WTC11 (cell line): ENCODE measurements at regions not wholly inside any gene's neighbourhood (a gene's known extent, or its start where the extent isn't known, plus 50 kb on each side); places are given as distances from the start of the nearest gene placed in this dataset.
"Not testable (repeated sequence)": the region's sequence is repeated elsewhere in the genome, so short reads cannot be mapped to it uniquely, and the experiment has no call there.

Source experiments
- ATAC-seq: fragments of 200-7000 bp; cut with Tn5 transposase; 2 replicates; pipeline ENCODE4 v1.10.0; 2021; ENCODE audit warnings: mild to moderate bottlenecking, moderate library complexity
- CTCF ChIA-PET: fragments of 300-600 bp; sonication (Branson Sonifier 250); formaldehyde crosslinking; loops from one replicate; lab custom pipeline; 2021; ENCODE audit warnings: antibody characterized with exemption; lab: Charles Lee
- POLR2A ChIA-PET: fragments of 350-600 bp; sonication (Branson Sonifier 250); formaldehyde crosslinking; loops from one replicate; lab custom pipeline; 2021; ENCODE audit warnings: antibody characterized with exemption; lab: Charles Lee
- DNase-seq: peaks from one replicate; pipeline ENCODE4 v3.0.0; 2021; ENCODE audit warnings: low spot score
- H3K27ac Mint-ChIP-seq: 2 replicates; pipeline ENCODE4 v1.8.0; 2021; ENCODE audit warnings: mixed read lengths
- H3K27me3 Mint-ChIP-seq: 2 replicates; pipeline ENCODE4 v1.8.0; 2021; ENCODE audit warnings: low read depth, mild to moderate bottlenecking, moderate library complexity, mixed read lengths
- H3K36me3 Mint-ChIP-seq: 2 replicates; pipeline ENCODE4 v1.8.0; 2021; ENCODE audit warnings: mixed read lengths
- H3K4me1 Mint-ChIP-seq: 2 replicates; pipeline ENCODE4 v1.8.0; 2022; ENCODE audit warnings: mixed read lengths
- H3K4me3 Mint-ChIP-seq: 2 replicates; pipeline ENCODE4 v1.8.0; 2021; ENCODE audit warnings: mild to moderate bottlenecking, moderate library complexity, mixed read lengths
- H3K9me3 Mint-ChIP-seq: 2 replicates; pipeline ENCODE4 v1.8.0; 2021; ENCODE audit warnings: mixed read lengths
- ATF1 ChIP-seq: sonication (generic); formaldehyde crosslinking; IDR thresholded peaks from 2 replicates; pipeline ENCODE4 v1.8.1; 2023; ENCODE audit warnings: mild to moderate bottlenecking, moderate library complexity, missing genetic modification reagents
- CREB1 ChIP-seq: sonication (generic); formaldehyde crosslinking; IDR thresholded peaks from 2 replicates; pipeline ENCODE4 v1.8.0; 2023; ENCODE audit warnings: mild to moderate bottlenecking, missing genetic modification reagents
- GRHL2 ChIP-seq: fragments of 250-450 bp; sonication (Bioruptor Pico); IDR thresholded peaks from 2 replicates; pipeline ENCODE4 v1.8.0; 2022; ENCODE audit warnings: mild to moderate bottlenecking, moderate library complexity; ENCODE audit not compliant: insufficient replicate concordance, severe bottlenecking
- NFATC4 ChIP-seq: fragments of 250-450 bp; sonication (Bioruptor Pico); IDR thresholded peaks from 2 replicates; pipeline ENCODE4 v1.9.0; 2021; ENCODE audit warnings: mild to moderate bottlenecking
- OVOL2 ChIP-seq: fragments of 250-450 bp; sonication (Bioruptor Pico); IDR thresholded peaks from 2 replicates; pipeline ENCODE4 v1.9.0; 2021; ENCODE audit warnings: mild to moderate bottlenecking, borderline replicate concordance
- PRRX2 ChIP-seq: fragments of 250-450 bp; sonication (Bioruptor Pico); IDR thresholded peaks from 2 replicates; pipeline ENCODE4 v1.8.0; 2021; ENCODE audit warnings: mild to moderate bottlenecking
- RORB ChIP-seq: fragments of 250-450 bp; sonication (Bioruptor Pico); IDR thresholded peaks from 2 replicates; pipeline ENCODE4 v1.9.0; 2021; ENCODE audit warnings: mild to moderate bottlenecking
- SMAD3 ChIP-seq: sonication (generic); formaldehyde crosslinking; IDR thresholded peaks from 2 replicates; pipeline ENCODE4 v1.8.0; 2022; ENCODE audit warnings: missing genetic modification reagents, mild to moderate bottlenecking, borderline replicate concordance
- ZNF138 ChIP-seq: sonication (generic); formaldehyde crosslinking; conservative IDR thresholded peaks from 2 replicates; pipeline ENCODE4 v1.8.1; 2022; ENCODE audit warnings: mild to moderate bottlenecking, moderate library complexity, missing genetic modification reagents
- ZNF396 ChIP-seq: fragments of 250-450 bp; sonication (Bioruptor Pico); IDR thresholded peaks from 2 replicates; pipeline ENCODE4 v1.8.0; 2021; ENCODE audit warnings: mild to moderate bottlenecking, moderate library complexity, borderline replicate concordance
- ZNF416 ChIP-seq: fragments of 250-450 bp; sonication (Bioruptor Pico); IDR thresholded peaks from 2 replicates; pipeline ENCODE4 v1.9.0; 2021; ENCODE audit warnings: mild to moderate bottlenecking, inconsistent platforms
- TF ChIP-seq, protein P1 (sequence below): sonication (generic); formaldehyde crosslinking; conservative IDR thresholded peaks from 2 replicates; pipeline ENCODE4 v1.8.1; 2022; ENCODE audit warnings: mild to moderate bottlenecking, missing genetic modification reagents
- TF ChIP-seq, protein P2 (sequence below): sonication (generic); formaldehyde crosslinking; IDR thresholded peaks from 2 replicates; pipeline ENCODE4 v1.8.0; 2022; ENCODE audit warnings: mild to moderate bottlenecking, missing genetic modification reagents
- TF ChIP-seq, protein P3 (sequence below): fragments of 200-600 bp; IDR thresholded peaks from 2 replicates; pipeline ENCODE4 v1.8.0; 2022; ENCODE audit warnings: antibody characterized with exemption
- TF ChIP-seq, protein P4 (sequence below): sonication (generic); formaldehyde crosslinking; IDR thresholded peaks from 2 replicates; pipeline ENCODE4 v1.8.0; 2023; ENCODE audit warnings: missing genetic modification reagents
- TF ChIP-seq, protein P5 (sequence below): sonication (generic); formaldehyde crosslinking; IDR thresholded peaks from 2 replicates; pipeline ENCODE4 v1.8.1; 2023; ENCODE audit warnings: mild to moderate bottlenecking, missing genetic modification reagents, moderate library complexity
- TF ChIP-seq, protein P6 (sequence below): sonication (generic); formaldehyde crosslinking; IDR thresholded peaks from 2 replicates; pipeline ENCODE4 v1.8.0; 2023; ENCODE audit warnings: missing genetic modification reagents, mild to moderate bottlenecking, borderline replicate concordance
- TF ChIP-seq, protein P7 (sequence below): sonication (generic); formaldehyde crosslinking; IDR thresholded peaks from 2 replicates; pipeline ENCODE4 v1.8.1; 2022; ENCODE audit warnings: mild to moderate bottlenecking, moderate library complexity, missing genetic modification reagents

DNA sequence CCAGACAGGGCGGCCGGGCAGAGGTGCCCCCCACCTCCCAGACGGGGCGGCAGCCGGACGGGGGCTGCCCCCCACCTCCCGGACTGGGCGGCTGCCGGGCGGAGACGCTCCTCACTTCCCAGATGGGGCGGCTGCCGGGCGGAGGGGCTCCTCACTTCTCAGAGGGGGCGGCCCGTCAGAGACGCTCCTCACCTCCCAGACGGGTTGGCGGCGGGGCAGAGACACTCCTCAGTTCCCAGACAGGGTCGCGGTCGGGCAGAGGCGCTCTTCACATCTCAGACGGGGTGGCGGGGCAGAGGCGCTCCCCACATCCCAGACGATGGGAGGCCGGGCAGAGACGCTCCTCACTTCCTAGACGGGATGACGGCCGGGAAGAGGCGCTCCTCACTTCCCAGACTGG lies 68.5 kb upstream of the GPC4 start:
- H3K27me3 Mint-ChIP-seq, H3K4me3 Mint-ChIP-seq, CTCF ChIA-PET, ATAC-seq, POLR2A ChIA-PET, DNase-seq, H3K27ac Mint-ChIP-seq, H3K4me1 Mint-ChIP-seq: not testable (repeated sequence)
- H3K36me3 Mint-ChIP-seq = peaks cover 12% of the 10 kb centered on the region; the same call in 1 of the 2 replicates
- peaks cover 11% of the 10 kb centered on the region for H3K9me3 Mint-ChIP-seq

DNA sequence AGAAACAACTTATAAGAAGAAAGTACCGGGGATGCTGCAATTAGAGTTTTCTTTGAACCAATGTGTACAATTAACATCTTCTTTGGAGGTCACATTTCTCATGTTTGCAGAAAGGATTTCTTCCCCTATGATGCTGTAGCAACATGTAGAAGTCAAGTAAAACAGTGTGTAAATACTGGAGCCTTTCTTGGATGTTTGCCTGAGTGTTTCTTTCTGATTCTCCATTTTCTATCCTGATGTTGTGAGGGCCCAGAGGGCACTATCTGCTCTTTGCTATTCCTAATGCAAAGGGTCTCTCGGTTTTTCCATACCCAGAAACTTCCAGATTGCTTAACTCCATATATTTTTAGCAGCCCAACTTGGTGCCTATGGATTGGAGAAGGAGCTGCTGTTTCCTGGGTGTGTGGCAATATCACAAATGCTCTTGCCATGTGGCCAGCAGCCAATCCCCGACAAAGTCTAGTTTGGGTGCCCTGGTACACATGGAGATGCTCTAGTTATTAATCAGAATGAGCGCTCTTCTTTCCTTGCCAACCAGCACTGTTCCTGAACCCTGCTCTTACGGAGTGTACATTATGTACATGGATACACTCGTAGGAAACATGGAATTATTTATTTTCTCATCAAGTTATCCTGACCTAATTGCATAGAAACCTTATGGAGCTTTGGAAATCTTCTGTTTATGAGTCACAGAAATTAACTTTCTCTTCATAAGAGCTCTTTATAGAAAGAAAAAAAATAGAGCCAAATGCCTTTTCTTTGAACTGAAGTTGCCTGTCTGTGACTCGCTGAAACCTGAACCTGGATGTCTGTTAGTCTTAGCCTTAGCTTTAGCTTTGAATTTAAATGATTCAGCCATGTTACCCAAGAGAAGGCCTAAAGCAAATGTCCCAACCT lies 67.0 kb upstream of the GPC4 start:
- ChIA-PET POLR2A (no interaction called here), CTCF (no interaction called here)
- no peak overlapping the region for H3K4me3 Mint-ChIP-seq
- H3K36me3 Mint-ChIP-seq = peaks cover 12% of the 10 kb centered on the region; the same call in 1 of the 2 replicates
- H3K4me1 Mint-ChIP-seq = no peaks in the 10 kb centered on the region
- no peaks in the 10 kb centered on the region for H3K27me3 Mint-ChIP-seq
- no peak for TF ChIP-seq ZNF416
- TF ChIP-seq, protein P1, sequence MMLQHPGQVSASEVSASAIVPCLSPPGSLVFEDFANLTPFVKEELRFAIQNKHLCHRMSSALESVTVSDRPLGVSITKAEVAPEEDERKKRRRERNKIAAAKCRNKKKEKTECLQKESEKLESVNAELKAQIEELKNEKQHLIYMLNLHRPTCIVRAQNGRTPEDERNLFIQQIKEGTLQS (CRISPR knock-in tag) = no peak
- TF ChIP-seq, protein P2, sequence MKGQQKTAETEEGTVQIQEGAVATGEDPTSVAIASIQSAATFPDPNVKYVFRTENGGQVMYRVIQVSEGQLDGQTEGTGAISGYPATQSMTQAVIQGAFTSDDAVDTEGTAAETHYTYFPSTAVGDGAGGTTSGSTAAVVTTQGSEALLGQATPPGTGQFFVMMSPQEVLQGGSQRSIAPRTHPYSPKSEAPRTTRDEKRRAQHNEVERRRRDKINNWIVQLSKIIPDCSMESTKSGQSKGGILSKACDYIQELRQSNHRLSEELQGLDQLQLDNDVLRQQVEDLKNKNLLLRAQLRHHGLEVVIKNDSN = no peak
- no peak for TF ChIP-seq RORB (CRISPR knock-in tag)
- TF ChIP-seq, protein P3, sequence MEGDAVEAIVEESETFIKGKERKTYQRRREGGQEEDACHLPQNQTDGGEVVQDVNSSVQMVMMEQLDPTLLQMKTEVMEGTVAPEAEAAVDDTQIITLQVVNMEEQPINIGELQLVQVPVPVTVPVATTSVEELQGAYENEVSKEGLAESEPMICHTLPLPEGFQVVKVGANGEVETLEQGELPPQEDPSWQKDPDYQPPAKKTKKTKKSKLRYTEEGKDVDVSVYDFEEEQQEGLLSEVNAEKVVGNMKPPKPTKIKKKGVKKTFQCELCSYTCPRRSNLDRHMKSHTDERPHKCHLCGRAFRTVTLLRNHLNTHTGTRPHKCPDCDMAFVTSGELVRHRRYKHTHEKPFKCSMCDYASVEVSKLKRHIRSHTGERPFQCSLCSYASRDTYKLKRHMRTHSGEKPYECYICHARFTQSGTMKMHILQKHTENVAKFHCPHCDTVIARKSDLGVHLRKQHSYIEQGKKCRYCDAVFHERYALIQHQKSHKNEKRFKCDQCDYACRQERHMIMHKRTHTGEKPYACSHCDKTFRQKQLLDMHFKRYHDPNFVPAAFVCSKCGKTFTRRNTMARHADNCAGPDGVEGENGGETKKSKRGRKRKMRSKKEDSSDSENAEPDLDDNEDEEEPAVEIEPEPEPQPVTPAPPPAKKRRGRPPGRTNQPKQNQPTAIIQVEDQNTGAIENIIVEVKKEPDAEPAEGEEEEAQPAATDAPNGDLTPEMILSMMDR = no peak
- TF ChIP-seq, protein P4, sequence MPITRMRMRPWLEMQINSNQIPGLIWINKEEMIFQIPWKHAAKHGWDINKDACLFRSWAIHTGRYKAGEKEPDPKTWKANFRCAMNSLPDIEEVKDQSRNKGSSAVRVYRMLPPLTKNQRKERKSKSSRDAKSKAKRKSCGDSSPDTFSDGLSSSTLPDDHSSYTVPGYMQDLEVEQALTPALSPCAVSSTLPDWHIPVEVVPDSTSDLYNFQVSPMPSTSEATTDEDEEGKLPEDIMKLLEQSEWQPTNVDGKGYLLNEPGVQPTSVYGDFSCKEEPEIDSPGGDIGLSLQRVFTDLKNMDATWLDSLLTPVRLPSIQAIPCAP (CRISPR knock-in tag) = no peak
- TF ChIP-seq, protein P5, sequence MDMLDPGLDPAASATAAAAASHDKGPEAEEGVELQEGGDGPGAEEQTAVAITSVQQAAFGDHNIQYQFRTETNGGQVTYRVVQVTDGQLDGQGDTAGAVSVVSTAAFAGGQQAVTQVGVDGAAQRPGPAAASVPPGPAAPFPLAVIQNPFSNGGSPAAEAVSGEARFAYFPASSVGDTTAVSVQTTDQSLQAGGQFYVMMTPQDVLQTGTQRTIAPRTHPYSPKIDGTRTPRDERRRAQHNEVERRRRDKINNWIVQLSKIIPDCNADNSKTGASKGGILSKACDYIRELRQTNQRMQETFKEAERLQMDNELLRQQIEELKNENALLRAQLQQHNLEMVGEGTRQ (CRISPR knock-in tag) = no peak
- no peak for TF ChIP-seq ATF1 (CRISPR knock-in tag)
- TF ChIP-seq ZNF138 (CRISPR knock-in tag) = no peak
- no peak for TF ChIP-seq ZNF396
- no peak for TF ChIP-seq CREB1 (CRISPR knock-in tag)
- TF ChIP-seq PRRX2 (CRISPR knock-in tag) = no peak
- TF ChIP-seq, protein P6, sequence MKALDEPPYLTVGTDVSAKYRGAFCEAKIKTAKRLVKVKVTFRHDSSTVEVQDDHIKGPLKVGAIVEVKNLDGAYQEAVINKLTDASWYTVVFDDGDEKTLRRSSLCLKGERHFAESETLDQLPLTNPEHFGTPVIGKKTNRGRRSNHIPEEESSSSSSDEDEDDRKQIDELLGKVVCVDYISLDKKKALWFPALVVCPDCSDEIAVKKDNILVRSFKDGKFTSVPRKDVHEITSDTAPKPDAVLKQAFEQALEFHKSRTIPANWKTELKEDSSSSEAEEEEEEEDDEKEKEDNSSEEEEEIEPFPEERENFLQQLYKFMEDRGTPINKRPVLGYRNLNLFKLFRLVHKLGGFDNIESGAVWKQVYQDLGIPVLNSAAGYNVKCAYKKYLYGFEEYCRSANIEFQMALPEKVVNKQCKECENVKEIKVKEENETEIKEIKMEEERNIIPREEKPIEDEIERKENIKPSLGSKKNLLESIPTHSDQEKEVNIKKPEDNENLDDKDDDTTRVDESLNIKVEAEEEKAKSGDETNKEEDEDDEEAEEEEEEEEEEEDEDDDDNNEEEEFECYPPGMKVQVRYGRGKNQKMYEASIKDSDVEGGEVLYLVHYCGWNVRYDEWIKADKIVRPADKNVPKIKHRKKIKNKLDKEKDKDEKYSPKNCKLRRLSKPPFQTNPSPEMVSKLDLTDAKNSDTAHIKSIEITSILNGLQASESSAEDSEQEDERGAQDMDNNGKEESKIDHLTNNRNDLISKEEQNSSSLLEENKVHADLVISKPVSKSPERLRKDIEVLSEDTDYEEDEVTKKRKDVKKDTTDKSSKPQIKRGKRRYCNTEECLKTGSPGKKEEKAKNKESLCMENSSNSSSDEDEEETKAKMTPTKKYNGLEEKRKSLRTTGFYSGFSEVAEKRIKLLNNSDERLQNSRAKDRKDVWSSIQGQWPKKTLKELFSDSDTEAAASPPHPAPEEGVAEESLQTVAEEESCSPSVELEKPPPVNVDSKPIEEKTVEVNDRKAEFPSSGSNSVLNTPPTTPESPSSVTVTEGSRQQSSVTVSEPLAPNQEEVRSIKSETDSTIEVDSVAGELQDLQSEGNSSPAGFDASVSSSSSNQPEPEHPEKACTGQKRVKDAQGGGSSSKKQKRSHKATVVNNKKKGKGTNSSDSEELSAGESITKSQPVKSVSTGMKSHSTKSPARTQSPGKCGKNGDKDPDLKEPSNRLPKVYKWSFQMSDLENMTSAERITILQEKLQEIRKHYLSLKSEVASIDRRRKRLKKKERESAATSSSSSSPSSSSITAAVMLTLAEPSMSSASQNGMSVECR (CRISPR knock-in tag) = no peak
- TF ChIP-seq SMAD3 (CRISPR knock-in tag) = no peak
- no peak for TF ChIP-seq OVOL2
- TF ChIP-seq, protein P7, sequence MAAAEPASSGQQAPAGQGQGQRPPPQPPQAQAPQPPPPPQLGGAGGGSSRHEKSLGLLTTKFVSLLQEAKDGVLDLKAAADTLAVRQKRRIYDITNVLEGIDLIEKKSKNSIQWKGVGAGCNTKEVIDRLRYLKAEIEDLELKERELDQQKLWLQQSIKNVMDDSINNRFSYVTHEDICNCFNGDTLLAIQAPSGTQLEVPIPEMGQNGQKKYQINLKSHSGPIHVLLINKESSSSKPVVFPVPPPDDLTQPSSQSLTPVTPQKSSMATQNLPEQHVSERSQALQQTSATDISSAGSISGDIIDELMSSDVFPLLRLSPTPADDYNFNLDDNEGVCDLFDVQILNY (CRISPR knock-in tag) = no peak
- no peak for TF ChIP-seq GRHL2 (CRISPR knock-in tag)
- TF ChIP-seq NFATC4 (CRISPR knock-in tag) = no peak
- no peak overlapping the region for H3K27ac Mint-ChIP-seq
- H3K9me3 Mint-ChIP-seq = peaks cover 11% of the 10 kb centered on the region
- DNase-seq = no peak
- ATAC-seq = no peak
